GM21423 (cell line): ENCODE measurements at regions not wholly inside any gene's neighbourhood (a gene's known extent, or its start where the extent isn't known, plus 50 kb on each side); places are given as distances from the start of the nearest gene placed in this dataset.

ENCODE experiments used
- ATAC-seq: cut with Tn5 transposase; IDR thresholded peaks from one replicate; pipeline ENCODE4 v1.9.1; 2021; ENCODE audit warnings: mild to moderate bottlenecking, moderate library complexity; ENCODE audit not compliant: unreplicated experiment

- ATAC-seq, result no peak
Observed at GRCh38 chr5:67494186-67494855, 297.7 kb upstream of the CD180 start.

GRCh38 chr5:67493676-67494075 is 297.1 kb upstream of the CD180 start:
- ATAC-seq, result no peak

GRCh38 chr5:67490543-67491321 is 294.1 kb upstream of the CD180 start:
- ATAC-seq, result no peak

- ATAC-seq, result no peak
Observed at GRCh38 chr5:67488885-67489284, 292.3 kb upstream of the CD180 start.

GRCh38 chr5:67487862-67488261 is 291.3 kb upstream of the CD180 start:
- no peak for ATAC-seq

GRCh38 chr5:67483453-67484030 is 286.9 kb upstream of the CD180 start:
- no peak for ATAC-seq

GRCh38 chr5:67481362-67481761 is 284.8 kb upstream of the CD180 start:
- ATAC-seq, result no peak

- ATAC-seq, result no peak
Observed at GRCh38 chr5:67478337-67478736, 281.7 kb upstream of the CD180 start.

GRCh38 chr5:67476995-67477394 is 280.4 kb upstream of the CD180 start:
- no peak for ATAC-seq

GRCh38 chr5:67476531-67476930 is 279.9 kb upstream of the CD180 start:
- ATAC-seq, result no peak

GRCh38 chr5:67475489-67475888 is 278.9 kb upstream of the CD180 start:
- ATAC-seq, result no peak

GRCh38 chr5:67474597-67475238 is 278.1 kb upstream of the CD180 start:
- no peak for ATAC-seq

GRCh38 chr5:67467110-67467509 is 270.5 kb upstream of the CD180 start:
- ATAC-seq, result no peak

GRCh38 chr5:67465537-67466207 is 269.1 kb upstream of the CD180 start:
- ATAC-seq, result no peak

- no peak for ATAC-seq
Observed at GRCh38 chr5:67462147-67462546, 265.5 kb upstream of the CD180 start.

GRCh38 chr5:67459253-67459652 is 262.7 kb upstream of the CD180 start:
- ATAC-seq, result no peak

GRCh38 chr5:67455970-67456369 is 259.4 kb upstream of the CD180 start:
- ATAC-seq, result no peak

- no peak for ATAC-seq
Observed at GRCh38 chr5:67454957-67455561, 258.5 kb upstream of the CD180 start.

- no peak for ATAC-seq
Observed at GRCh38 chr5:67453111-67453905, 256.7 kb upstream of the CD180 start.
